Hepatocyte (in vitro differentiated cells): ENCODE measurements at regions not wholly inside any gene's neighbourhood (a gene's known extent, or its start where the extent isn't known, plus 50 kb on each side); places are given as distances from the start of the nearest gene placed in this dataset.

ENCODE experiments used
- CTCF ChIP-seq: fragments of 200-600 bp; sonication (generic); IDR thresholded peaks from 2 replicates; pipeline ENCODE4 v1.5.1; 2016; ENCODE audit warnings: antibody characterized with exemption, mild to moderate bottlenecking; ENCODE audit not compliant: poor library complexity
- EZH2 ChIP-seq: fragments of 200-600 bp; sonication (generic); IDR thresholded peaks from 2 replicates; pipeline ENCODE4 v1.6.1; 2016; ENCODE audit warnings: antibody characterized with exemption, mild to moderate bottlenecking, borderline replicate concordance
- EZH2phosphoT487 ChIP-seq: fragments of 200-600 bp; sonication (generic); IDR thresholded peaks from one replicate; pipeline ENCODE4 v1.6.1; 2018; ENCODE audit warnings: antibody characterized with exemption, mild to moderate bottlenecking, low read depth, moderate library complexity; ENCODE audit not compliant: unreplicated experiment, severe bottlenecking

GRCh38 chr22:49239264-49240015, 588.2 kb downstream of the BRD1 start:
- TF ChIP-seq EZH2 = no peak
- no peak for TF ChIP-seq CTCF
- TF ChIP-seq EZH2phosphoT487 = no peak
